ENCODE measurements at regions not wholly inside any gene's neighbourhood (a gene's known extent, or its start where the extent isn't known, plus 50 kb on each side); places are given as distances from the start of the nearest gene placed in this dataset.

DNA sequence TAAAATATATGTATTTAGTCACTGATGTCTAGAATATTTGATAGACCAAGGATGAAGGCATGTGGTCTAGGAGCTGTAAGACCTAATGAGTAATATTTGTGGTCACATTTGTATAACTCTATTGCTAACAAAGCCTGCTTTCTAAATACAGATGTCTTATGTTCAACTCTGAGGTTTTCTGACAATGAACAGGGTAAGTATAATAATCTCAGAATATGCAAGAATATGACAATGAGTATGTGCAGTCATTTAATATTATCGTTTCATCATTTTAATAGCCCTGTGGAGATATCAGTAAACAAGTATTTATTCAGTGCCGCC, 389.6 kb downstream of the LRIG3 start:
- DNase-seq: no peak

DNA sequence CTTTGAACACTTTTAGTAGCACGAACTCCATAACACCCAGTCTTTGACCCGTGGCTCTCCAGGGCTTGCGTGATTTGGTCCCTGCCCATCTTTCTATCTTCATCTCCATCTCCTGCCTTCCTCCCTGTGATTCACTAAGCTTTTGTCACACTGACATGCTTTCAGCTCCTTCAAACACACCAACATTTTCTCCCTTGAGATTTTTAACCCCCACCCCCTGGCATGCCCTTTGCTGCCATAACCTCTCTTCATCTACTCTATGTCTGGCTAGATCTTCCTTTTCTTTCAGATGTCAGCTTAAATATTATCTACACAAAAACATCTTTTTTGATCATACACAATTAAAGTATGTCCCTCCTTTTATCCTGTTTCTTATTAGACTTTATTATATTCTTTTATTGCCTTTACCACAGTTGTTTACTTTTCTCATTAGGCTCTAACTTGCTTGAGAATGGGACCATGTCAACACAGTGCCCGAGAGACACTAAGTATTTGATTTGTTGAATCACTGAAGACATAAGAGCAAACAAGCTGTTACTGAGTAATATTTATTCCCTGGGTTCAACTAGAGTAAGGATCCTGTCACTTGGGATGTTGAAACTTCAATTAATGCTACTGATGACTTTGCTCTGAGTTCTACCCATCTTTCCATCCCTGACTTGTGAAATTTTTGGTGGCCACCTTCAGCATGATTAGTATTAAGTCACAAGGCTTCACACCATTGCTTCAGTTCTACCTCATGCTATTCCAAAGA, 387.3 kb downstream of the LRIG3 start:
- DNase-seq: no peak

DNA sequence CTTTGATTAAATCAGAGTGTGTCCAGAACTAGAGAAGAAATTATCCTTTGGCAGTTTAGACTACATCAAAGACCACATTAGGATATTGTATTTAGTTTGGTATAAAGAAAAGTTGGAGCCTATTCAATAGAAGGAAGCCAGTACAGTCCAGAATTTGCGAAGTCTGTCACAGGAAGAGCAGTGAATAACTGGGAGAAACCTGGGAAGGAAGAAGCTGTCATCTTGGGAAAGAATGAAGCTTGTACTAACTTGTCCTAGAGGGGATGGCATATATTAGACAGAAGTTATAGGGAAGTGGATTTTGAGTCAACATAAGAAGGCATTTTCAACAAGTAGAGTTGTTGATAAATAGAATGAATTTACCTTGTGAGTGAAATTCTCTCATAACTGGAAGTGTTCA, 386.7 kb downstream of the LRIG3 start:
- DNase-seq: no peak

DNA sequence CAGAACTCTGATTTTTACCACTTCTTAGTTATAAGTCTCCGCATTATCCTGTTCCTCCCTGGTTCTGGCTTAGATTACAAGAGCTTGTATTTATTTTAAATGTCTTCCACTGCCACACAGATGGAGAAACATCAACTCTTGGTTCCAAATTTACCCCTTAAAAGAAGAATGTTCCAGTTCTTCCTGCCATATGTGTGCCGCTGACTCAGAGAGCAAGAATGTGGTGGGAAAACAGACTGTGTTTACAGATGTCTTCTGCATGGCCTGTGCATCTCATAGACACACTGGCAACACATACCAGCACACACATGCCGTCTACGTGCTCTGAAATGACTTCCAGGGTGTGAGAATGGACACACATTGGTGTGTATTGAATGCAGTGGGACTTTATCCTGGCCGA, 383.0 kb downstream of the LRIG3 start:
- DNase-seq: no peak

DNA sequence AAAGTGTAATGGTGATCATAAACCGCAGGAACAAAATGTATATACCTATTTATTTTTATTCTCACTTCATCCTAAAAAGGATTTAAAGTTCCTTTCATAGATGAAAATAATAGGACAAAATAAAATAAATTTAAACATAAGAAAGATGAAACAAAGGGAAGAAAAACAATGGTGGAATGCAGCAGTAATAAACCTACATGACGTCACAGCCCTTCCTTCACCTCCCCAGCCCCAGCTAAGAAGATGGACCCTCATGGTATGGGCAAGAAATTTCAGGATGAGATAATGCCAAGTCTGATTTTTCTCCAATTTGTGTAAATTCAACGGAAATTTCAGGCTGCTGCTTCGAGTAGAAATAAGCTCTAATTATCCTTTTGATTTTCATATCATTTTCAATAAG, 381.0 kb downstream of the LRIG3 start:
- no peak for DNase-seq

DNA sequence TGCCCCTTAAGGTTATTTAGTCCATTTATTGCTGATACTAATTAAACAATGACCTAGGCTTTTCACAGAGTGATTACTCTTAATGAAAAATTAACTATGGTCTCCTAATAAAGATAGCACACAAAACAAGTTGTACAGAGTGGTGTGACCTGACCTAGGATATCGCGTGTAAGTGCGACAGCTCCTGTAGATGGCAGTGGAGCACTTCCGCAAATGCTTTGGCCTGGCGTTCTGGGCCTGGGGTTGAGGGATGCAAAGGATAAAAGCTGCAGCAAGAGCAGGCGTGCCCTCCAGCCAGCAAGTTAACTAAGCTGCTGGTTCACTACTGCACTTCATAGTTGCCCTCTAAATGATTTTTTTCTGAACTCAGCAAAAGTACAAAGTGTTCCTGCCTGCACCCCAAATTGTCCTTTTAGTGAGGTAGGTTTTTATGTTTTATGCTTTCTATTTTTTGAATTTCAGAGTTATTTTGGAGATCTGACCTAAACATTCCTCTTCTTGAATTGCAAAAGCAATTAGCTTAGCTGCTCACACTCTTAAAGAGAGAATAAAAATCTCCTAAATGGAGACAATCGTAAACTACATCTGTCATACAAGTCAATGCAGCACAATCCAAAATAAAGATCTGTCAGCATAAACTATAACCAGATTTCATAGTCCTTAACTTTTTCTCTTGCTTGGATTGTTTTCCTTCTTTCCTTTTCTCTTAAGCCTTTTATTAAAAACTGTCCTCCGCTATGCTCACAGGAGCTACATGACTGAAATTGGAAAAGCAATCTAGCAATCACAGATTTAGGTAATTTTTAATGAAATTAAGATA, 379.6 kb downstream of the LRIG3 start:
- peak; percentile 88 for DNase-seq

DNA sequence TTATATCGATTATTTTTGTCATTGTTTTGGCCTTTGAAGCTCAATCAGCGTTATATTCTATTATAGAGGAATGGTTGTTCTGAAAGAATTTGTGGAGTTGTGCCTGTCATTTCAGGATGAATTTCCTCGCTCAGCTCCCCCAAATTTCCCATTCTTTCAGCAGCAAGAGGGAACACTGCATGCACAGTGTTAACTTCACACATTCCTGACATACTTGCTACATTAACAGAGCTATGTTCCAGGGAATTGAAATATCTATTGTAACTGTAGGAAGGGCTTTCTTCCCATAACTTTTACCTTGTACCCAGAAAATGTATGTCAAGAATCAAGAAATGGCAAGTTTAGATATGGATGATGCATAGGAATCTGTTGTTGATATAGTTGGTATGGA, 379.0 kb downstream of the LRIG3 start:
- DNase-seq: no peak

DNA sequence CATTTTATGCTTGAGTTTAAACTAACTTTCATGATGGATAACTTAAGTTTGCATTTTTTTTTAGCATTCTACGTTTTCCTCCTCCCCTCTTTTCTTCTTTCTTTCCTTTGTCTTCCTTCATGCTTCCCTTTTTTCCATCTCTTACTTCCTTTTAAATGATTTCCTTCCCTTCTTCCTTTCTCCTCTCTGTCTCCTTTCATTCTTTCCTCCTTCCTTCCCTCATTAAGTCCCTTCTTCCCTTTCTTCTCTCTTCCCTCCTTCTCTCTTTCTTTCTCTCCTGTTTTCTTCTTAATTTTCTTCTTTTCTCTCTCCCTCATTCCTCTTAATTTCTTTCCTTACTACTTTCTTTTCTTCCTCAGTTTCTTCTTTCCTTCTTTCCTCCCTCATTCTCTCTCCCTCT, 376.0 kb downstream of the LRIG3 start:
- DNase-seq: no peak

DNA sequence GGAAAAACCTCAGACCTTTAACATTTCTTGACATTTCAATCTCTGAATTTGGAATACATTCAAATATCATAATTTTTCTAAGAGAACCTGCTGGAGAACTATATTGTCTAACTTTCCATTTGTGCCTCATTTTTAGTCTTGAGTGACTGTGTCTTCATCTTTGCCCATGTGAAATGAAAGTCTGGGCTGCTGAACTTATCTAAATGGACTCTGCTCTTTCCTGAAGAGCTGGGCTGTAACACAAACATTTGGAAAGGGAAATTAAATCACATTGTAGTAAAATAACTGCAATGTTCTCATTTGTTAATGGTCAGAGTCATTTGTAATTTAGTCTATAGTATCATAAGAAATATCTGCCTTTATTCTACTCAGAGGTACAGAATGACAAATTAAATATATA, 373.1 kb downstream of the LRIG3 start:
- DNase-seq: no peak

DNA sequence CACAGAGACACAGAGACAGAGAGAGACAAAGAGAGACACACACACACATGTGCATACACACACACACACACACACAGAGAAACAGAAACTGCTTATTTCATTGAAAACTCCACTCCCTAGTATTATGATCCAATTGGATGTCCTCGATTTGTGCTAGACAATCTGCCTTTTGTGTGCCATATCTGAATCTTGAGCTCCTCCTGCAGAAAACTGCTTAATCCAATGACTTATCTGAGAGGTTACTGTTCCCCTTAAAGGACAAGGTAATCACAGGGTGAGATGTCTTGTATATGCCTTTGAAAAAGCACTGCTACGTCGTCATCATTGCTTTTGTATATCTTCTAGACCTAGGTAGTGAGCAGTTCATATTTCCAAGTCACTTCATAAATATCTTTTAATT, 371.5 kb downstream of the LRIG3 start:
- no peak for DNase-seq

DNA sequence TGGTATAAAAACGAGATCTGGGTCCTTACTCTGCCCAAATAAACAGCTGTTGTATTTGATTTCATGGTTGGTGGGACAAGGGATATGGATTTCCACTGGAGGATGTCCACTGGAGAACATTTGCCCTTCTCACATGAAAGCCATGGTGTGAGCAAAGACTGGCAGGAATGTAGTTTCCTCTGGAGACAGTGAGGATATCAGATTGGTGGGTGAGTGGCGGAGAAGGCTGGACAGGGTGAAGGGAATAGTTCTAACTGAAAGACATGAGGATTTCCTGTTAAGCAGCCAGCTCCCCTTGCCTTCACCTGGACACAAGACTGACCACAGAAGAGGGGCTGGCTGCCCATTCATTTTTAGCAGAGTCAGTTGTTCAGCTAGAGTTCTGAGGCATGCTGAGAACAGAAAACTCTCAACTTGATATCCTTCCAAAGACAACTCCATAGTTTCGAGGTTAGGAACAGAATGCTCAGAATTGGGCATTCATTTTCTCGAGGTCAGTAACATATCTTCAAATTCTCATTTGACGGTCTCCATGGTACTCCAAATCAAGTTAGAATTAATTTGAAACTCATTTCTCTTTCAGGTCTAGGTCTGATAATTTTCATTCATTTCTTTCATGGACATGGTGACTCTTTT, 365.7 kb downstream of the LRIG3 start:
- no peak for DNase-seq

DNA sequence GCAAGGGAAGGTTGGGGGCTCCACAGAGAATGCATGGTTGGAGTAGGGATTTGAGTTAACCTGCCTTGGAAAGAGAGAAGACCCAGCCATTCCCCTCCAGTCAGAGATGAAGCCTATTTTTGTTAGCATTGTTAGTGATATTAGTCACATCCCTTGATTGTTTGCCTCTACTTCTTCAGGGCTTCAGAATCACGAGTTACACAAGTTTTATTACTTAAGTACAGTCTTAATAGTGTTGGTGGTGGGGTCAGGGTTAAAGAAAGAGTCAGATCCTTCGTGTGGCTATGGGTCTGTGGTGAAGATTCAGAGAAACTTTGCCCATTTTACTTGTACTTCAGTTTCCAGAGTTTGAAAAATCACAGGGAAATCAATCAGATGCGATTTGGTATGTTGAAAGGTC, 363.1 kb downstream of the LRIG3 start:
- DNase-seq: no peak

DNA sequence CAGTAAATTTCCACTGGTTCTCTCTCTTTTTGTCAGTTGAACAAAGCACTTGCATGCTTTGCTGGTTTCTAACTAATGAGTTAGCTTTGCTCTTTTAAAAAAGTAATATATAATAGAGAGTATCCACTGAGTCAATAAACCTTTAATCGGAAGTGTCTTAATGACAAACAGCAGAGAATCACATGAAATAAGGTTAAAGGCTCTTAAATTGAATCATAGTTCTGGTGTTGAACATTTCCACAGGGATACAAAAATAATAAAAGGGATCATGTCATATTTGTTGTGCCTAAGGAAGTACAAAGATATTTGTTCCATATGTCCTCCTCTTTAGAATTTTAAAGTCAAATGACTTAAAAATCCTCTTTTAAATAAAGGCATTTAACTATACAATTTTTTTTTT, 362.6 kb downstream of the LRIG3 start:
- DNase-seq: no peak

DNA sequence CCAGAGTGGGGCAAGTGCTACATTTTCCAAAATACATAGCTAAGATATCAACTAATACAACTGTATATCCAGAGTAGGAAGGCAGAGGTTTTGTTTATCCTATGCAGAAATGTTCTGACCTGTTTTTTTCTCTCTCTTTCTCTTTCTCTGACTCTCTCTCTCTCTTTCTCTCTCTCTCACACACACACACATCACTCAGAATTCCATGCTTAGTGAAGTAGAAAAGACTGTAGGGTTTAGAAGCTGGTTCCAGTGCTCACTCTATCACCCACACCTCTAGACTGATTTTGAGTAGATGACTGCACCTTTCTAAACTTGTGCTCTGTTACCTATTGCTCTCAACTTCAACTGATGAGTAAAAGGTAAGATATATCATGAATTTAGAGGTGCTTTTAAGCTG, 356.7 kb downstream of the LRIG3 start:
- DNase-seq: no peak

DNA sequence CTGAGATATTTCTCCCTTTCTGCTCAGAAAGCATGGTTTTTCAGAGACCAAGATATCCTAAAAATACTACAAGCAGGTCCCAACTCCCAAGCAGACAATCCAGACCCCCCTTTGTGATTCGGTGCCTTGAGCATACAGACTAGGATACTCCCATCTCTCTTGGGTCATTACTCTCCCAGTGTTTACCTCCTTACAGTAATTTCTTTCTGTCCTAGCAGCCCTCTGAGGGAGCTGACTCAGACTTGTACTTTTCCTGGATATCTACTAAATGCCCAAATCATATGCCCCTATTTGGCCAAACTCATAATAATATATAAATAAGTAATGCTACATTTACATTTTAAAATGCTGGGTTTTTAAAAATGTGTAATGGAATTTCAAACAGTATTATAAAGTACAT, 355.6 kb downstream of the LRIG3 start:
- no peak for DNase-seq

DNA sequence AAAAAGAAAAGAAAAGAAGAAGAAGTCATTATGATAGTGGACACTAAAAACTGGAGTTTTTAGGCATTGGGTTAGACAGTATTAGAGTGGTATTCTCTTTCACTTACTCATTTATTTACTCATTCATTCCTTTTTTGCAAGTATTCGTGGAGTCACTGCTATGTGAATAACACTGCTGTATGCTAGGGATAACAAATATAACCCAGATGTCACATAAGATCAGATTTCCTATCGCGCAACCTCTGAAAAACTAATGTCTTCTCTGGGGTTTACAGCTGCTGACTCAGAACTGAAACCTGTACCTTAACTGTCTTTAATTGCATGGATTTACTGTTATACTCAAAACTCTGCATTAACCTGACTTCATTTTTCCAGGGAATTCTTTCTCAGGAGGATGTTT, 353.7 kb downstream of the LRIG3 start:
- no peak for DNase-seq

DNA sequence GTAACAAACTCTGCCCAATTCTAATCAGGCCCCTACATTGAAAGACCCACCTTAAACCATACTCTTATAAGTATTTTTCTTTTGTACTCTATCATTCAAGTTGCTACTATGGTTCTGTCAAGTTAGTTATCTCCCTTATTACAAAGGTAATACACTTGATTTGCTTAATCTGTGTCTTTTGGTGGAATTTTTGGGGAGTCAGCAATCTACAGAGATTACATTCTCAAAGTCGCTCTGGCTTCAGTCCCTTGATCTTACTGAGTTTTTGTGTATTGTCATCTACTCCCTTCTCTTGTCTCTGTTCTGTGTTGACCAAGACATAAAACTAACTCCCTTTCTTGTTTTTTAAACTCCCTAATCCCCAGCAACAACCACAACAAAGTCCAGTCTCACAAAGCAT, 353.1 kb downstream of the LRIG3 start:
- DNase-seq: no peak

DNA sequence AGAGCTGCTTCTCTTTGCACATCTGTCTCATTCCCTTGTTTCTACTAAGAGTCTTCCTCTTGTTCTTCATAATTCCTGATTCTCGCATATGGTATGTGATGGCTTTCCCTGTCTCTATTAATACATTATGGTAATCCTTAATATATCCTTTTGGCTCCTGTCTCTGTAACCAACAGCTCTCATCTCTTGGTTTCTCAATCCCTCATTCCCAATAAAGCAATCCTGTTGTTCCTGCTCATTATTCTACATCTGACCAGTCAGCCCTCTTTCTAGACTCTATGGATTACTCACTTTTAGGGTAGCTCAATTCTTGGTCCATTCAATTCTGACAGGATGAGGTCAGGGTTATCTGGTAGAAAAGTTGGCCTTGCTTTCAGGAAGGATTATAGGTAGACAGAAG, 349.9 kb downstream of the LRIG3 start:
- no peak for DNase-seq

DNA sequence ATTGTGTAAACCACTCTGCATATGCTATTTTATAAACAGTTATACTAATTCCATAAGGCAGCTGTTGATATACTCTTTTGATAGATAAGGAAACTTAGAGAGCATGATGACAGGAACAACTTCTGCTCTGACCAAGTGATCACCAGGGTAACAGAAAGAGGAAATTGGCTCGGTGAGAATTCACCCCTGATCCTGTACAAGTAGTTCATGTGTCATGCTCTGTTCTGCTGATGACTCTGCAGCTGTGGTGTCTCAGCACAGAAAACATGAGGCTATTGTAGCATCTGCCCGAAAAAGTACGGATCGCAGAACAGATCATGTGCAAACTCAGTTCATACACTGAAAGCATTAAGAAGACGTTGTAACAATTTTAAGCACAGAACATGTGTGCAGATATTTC, 345.0 kb downstream of the LRIG3 start:
- DNase-seq: peak; percentile 69

DNA sequence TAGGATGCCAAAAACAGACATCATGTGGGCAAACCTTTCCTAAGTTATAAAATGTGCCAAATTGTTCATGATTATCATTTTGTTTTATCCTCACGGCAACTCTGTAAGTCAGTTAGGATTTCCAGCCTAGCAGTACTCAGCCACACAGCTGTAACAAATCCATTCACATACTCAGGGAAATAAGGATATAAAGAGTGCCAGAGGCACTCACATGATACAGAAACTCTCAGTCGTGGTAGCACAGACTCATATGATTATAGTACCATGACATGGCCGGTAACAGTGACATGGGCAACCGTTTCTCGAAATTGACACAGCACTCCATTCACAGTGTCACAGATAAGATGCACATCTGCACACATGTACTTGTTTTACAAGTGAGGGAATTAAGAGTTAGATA, 344.2 kb downstream of the LRIG3 start:
- DNase-seq: no peak

DNA sequence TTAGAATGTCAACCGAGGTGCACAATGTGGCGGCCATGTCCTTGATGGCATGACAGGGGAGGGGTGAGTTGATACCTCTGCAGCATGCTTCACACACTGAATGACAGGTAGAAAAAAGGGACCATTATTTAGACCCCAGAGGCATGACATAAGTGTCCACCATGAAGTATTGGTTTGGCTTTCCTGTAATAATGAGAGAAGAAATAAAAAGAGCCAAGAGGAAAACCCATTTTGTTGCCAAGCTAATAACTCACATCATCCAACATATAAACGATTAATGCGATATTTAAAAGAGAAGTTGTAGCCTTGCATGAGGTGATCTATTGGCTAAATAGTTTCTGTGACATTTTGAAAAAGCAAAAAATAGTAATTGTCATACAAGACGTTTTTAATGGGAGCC, 343.4 kb downstream of the LRIG3 start:
- peak; percentile 63 for DNase-seq

DNA sequence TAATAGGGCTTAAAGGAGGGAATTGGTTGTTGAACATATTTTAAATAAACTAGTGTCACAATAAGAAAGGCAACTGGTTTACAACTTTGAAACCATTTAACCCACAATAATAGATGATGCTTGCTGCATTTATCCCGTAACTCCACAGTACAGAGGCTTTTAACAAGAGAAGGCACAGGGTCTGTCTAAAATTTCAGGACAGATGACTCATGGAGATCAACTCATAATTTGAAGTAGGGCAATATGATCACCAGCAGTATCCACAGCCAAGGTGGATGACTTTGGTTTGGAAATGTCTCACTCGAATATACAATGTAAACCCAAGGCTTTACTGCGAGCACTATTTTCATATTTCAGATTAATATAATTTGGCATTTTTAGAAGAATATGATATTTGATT, 340.2 kb downstream of the LRIG3 start:
- DNase-seq: no peak

DNA sequence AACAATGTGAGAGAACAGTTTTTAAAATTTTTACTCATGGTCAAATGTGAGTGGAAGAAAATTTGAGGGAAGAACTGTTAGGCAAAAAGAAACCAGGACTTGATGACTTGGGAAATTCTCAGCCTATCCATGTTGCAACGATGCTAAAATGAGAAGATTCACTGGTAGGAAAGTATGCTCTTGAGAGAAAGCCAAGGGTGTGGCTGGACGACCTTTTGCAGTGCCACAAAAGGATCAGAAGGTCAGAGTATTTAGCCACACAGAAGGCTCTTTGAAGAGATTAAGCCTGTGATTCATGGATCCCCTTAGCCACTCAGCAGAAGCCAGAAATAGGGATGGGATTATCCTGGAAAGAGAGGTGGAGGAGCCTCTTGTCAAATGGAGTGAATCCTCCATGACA, 336.8 kb downstream of the LRIG3 start:
- no peak for DNase-seq
